H9 (cell line): ENCODE measurements at regions not wholly inside any gene's neighbourhood (a gene's known extent, or its start where the extent isn't known, plus 50 kb on each side); places are given as distances from the start of the nearest gene placed in this dataset.

ENCODE experiments used
- DNase-seq: peaks from one replicate; pipeline ENCODE4 v3.0.0-alpha.2; 2017
- H2AFZ ChIP-seq: one replicate; pipeline ENCODE4 v1.6.1; 2013; ENCODE audit warnings: mild to moderate bottlenecking, low read length, control low read depth, moderate library complexity
- H2AK5ac ChIP-seq: 2 replicates; pipeline ENCODE4 v1.6.1; 2013; ENCODE audit warnings: low read length, control low read depth, mixed read lengths; ENCODE audit not compliant: insufficient read length
- H2BK120ac ChIP-seq: one replicate; pipeline ENCODE4 v1.6.1; 2013; ENCODE audit warnings: low read depth, mild to moderate bottlenecking, low read length, control low read depth, inconsistent platforms; ENCODE audit not compliant: poor library complexity, severe bottlenecking
- H2BK12ac ChIP-seq: 2 replicates; pipeline ENCODE4 v1.6.1; 2013; ENCODE audit warnings: low read length, control low read depth, mixed read lengths, low read depth; ENCODE audit not compliant: insufficient read length
- H2BK15ac ChIP-seq: 2 replicates; pipeline ENCODE4 v1.6.1; 2013; ENCODE audit warnings: low read depth, low read length, control low read depth
- H2BK20ac ChIP-seq: one replicate; pipeline ENCODE4 v1.6.1; 2013; ENCODE audit warnings: low read depth, mild to moderate bottlenecking, low read length, control low read depth, inconsistent platforms; ENCODE audit not compliant: poor library complexity, severe bottlenecking
- H2BK5ac ChIP-seq: 2 replicates; pipeline ENCODE4 v1.6.1; 2013; ENCODE audit warnings: low read length, control low read depth, mixed read lengths; ENCODE audit not compliant: insufficient read length
- H3K14ac ChIP-seq: 2 replicates; pipeline ENCODE4 v1.6.1; 2013; ENCODE audit warnings: low read length, control low read depth; ENCODE audit not compliant: insufficient read depth
- H3K18ac ChIP-seq: 2 replicates; pipeline ENCODE4 v1.6.1; 2013; ENCODE audit warnings: low read depth, mild to moderate bottlenecking, mixed read lengths, low read length, control low read depth; ENCODE audit not compliant: insufficient read length
- H3K23ac ChIP-seq: 2 replicates; pipeline ENCODE4 v1.6.1; 2013; ENCODE audit warnings: low read length, control low read depth, mixed read lengths, low read depth; ENCODE audit not compliant: insufficient read length
- H3K23me2 ChIP-seq: 2 replicates; pipeline ENCODE4 v1.6.1; 2013; ENCODE audit warnings: low read depth, mild to moderate bottlenecking, mixed read lengths, low read length, control low read depth; ENCODE audit not compliant: insufficient read length, poor library complexity, severe bottlenecking
- H3K27ac ChIP-seq: 2 replicates; pipeline ENCODE4 v1.5.1; 2013; ENCODE audit warnings: low read length, control low read depth, mixed read lengths, low read depth; ENCODE audit not compliant: insufficient read length
- H3K27me3 ChIP-seq: 2 replicates; pipeline ENCODE4 v1.6.1; 2013; ENCODE audit warnings: low read length, control low read depth, inconsistent platforms; ENCODE audit not compliant: insufficient read depth
- H3K4ac ChIP-seq: 2 replicates; pipeline ENCODE4 v1.6.1; 2013; ENCODE audit warnings: low read depth, mild to moderate bottlenecking, control low read depth, inconsistent platforms, low read length, moderate library complexity
- H3K4me1 ChIP-seq: 2 replicates; pipeline ENCODE4 v1.6.1; 2013; ENCODE audit warnings: low read length, control low read depth, inconsistent platforms; ENCODE audit not compliant: insufficient read depth
- H3K4me2 ChIP-seq: 2 replicates; pipeline ENCODE4 v1.6.1; 2013; ENCODE audit warnings: low read length, control low read depth, mixed read lengths; ENCODE audit not compliant: insufficient read length, insufficient read depth
- H3K56ac ChIP-seq: 2 replicates; pipeline ENCODE4 v1.6.1; 2013; ENCODE audit warnings: low read depth, mild to moderate bottlenecking, mixed read lengths, low read length, control low read depth; ENCODE audit not compliant: insufficient read length
- H3K79me1 ChIP-seq: 2 replicates; pipeline ENCODE4 v1.6.1; 2013; ENCODE audit warnings: low read depth, mild to moderate bottlenecking, moderate library complexity, low read length, control low read depth, inconsistent platforms; ENCODE audit not compliant: insufficient read depth, poor library complexity, severe bottlenecking
- H3K79me2 ChIP-seq: 2 replicates; pipeline ENCODE4 v1.6.1; 2013; ENCODE audit warnings: low read length, control low read depth, inconsistent platforms; ENCODE audit not compliant: insufficient read depth
- H3K9ac ChIP-seq: 2 replicates; pipeline ENCODE4 v1.6.1; 2013; ENCODE audit warnings: low read length, control low read depth, mixed read lengths; ENCODE audit not compliant: insufficient read length; ENCODE audit errors: extremely low read depth
- H3K9me3 ChIP-seq: one replicate; pipeline ENCODE4 v1.6.1; 2013; ENCODE audit warnings: low read depth, low read length, inconsistent platforms; ENCODE audit not compliant: control insufficient read depth
- H3T11ph ChIP-seq: one replicate; pipeline ENCODE4 v1.6.1; 2013; ENCODE audit warnings: mild to moderate bottlenecking, low read length, control low read depth, inconsistent platforms
- H4K20me1 ChIP-seq: one replicate; pipeline ENCODE4 v1.6.1; 2013; ENCODE audit not compliant: control insufficient read depth, insufficient read length, insufficient read depth
- H4K5ac ChIP-seq: 2 replicates; pipeline ENCODE4 v1.6.1; 2013; ENCODE audit warnings: low read depth, mild to moderate bottlenecking, mixed read lengths, low read length, control low read depth; ENCODE audit not compliant: insufficient read length
- H4K8ac ChIP-seq: replicated peaks from 2 replicates; pipeline ENCODE4 v1.6.1; 2013; ENCODE audit warnings: low read length, control low read depth, mixed read lengths, low read depth; ENCODE audit not compliant: insufficient read length
- H4K91ac ChIP-seq: 2 replicates; pipeline ENCODE4 v1.6.1; 2013; ENCODE audit warnings: low read depth, mild to moderate bottlenecking, moderate library complexity, mixed read lengths, low read length, control low read depth; ENCODE audit not compliant: insufficient read length
- H3K27ac Mint-ChIP-seq, 3 experiments: 2 replicates in 2 of 3; 3 replicates in 1 of 3; pipeline ENCODE4 v1.8.0; 2020 to 2021; ENCODE audit warnings: mixed read lengths in 3 of 3, mild to moderate bottlenecking in 1 of 3, moderate library complexity in 1 of 3
- H3K27me3 Mint-ChIP-seq: 2 replicates; pipeline ENCODE4 v1.8.0; 2021; ENCODE audit warnings: low read depth, mild to moderate bottlenecking, moderate library complexity, mixed read lengths
- H3K36me3 Mint-ChIP-seq, 3 experiments: 2 replicates in 2 of 3; 3 replicates in 1 of 3; pipeline ENCODE4 v1.8.0; 2020 to 2021; ENCODE audit warnings: low read depth in 3 of 3, mixed read lengths in 3 of 3; ENCODE audit not compliant: insufficient read depth in 1 of 3
- H3K4me1 Mint-ChIP-seq, 2 experiments: 2 replicates each; pipeline ENCODE4 v1.8.0; 2020; ENCODE audit warnings: mixed read lengths in 2 of 2
- H3K4me3 Mint-ChIP-seq, 2 experiments: 2 replicates in 1 of 2; 3 replicates in 1 of 2; pipeline ENCODE4 v1.8.0; 2020 to 2021; ENCODE audit warnings: mild to moderate bottlenecking in 2 of 2, mixed read lengths in 2 of 2, moderate library complexity in 1 of 2
- H3K9me3 Mint-ChIP-seq, 2 experiments: 2 replicates in 1 of 2; 3 replicates in 1 of 2; pipeline ENCODE4 v1.8.0; 2020; ENCODE audit warnings: mild to moderate bottlenecking in 2 of 2, mixed read lengths in 2 of 2, moderate library complexity in 1 of 2
- WGBS: extraction: QIAGEN DNeasy Blood & Tissue Kit; methylation state at CpG from one replicate; pipeline ENCODE4 v1.1.7; 2013; ENCODE audit warnings: missing lambda C conversion rate, low lambda C conversion rate, mixed read lengths; ENCODE audit not compliant: insufficient read length; ENCODE audit errors: extremely low coverage; 5-methylcytosine and 5-hydroxymethylcytosine counted together
- TF ChIP-seq, protein P1 (sequence below): fragments of 200-600 bp; sonication (generic); conservative IDR thresholded peaks from 3 replicates; pipeline ENCODE4 v1.8.0; 2021; ENCODE audit warnings: antibody characterized with exemption, mild to moderate bottlenecking

DNA sequence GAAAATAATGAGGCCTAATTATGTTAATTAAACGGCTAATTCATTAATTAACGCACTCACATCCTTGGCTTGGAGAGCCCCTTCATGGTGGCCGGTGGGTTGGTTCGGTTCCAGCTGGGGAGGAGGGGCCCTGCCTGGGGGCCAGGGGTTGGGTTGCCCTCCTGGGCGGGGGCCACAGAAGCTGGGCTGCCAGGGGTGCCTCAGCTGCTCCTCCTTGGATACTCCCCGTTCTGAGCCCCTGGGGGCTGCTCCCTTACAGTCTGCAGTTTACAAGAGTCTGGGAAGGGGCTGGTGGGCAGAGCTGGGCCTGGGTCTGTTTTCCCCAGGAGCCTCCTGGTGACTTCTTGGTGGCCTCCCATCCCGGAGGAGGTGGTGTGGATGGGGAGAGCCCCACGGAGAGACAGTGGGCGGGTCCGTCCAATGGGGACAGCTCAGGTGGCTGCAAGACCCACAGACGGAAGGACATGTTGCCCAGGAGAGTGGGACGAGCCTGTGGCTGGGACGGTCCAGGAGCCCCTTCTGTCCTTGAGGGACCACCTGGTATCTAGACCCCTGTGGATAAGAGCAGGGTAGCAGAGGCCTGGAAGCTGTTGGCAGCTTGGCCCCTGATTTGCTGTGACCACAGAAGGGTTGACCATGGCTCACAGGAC, 277.5 kb downstream of the PBX3 start:
- no CpG with 5 or more reads among the region's 13 CpGs for WGBS
- Histone ChIP-seq H2AFZ (no peak overlapping the region), H2BK20ac (no peak overlapping the region), H3T11ph (no peak overlapping the region), H3K14ac (no peak overlapping the region), H3K23me2 (no peaks in the 10 kb centered on the region), H3K27ac (no peak overlapping the region), H4K5ac (no peak overlapping the region), H2AK5ac (no peak overlapping the region), H4K20me1 (no peaks in the 10 kb centered on the region), H3K79me2 (no peaks in the 10 kb centered on the region), H4K8ac (no peak overlapping the region), H2BK15ac (no peak overlapping the region), H3K9ac (no peak overlapping the region), H3K56ac (no peak overlapping the region), H3K4me2 (no peak overlapping the region), H2BK5ac (no peak overlapping the region), H3K79me1 (no peaks in the 10 kb centered on the region), H2BK120ac (no peak overlapping the region), H2BK12ac (no peak overlapping the region), H3K18ac (no peak overlapping the region), H3K23ac (no peak overlapping the region), H3K4me1 (no peaks in the 10 kb centered on the region), H4K91ac (no peak overlapping the region), H3K4ac (no peak overlapping the region), H3K9me3 (no peaks in the 10 kb centered on the region), H3K27me3 (no peaks in the 10 kb centered on the region)
- Mint-ChIP-seq H3K36me3 (no peaks in the 10 kb centered on the region; a peak in 1 of 7 replicates), H3K9me3 (peaks cover 0 to 2% of the 10 kb centered on the region in 2 experiments; a peak in 2 of 5 replicates), H3K4me3 (no peak overlapping the region), H3K27me3 (no peaks in the 10 kb centered on the region; the same call in 1 of the 2 replicates), H3K27ac (no peak overlapping the region; a peak in 1 of 7 replicates), H3K4me1 (peaks cover 3 to 4% of the 10 kb centered on the region in 2 experiments; a peak in 1 of 4 replicates)
- no peak for DNase-seq
- TF ChIP-seq, protein P1, sequence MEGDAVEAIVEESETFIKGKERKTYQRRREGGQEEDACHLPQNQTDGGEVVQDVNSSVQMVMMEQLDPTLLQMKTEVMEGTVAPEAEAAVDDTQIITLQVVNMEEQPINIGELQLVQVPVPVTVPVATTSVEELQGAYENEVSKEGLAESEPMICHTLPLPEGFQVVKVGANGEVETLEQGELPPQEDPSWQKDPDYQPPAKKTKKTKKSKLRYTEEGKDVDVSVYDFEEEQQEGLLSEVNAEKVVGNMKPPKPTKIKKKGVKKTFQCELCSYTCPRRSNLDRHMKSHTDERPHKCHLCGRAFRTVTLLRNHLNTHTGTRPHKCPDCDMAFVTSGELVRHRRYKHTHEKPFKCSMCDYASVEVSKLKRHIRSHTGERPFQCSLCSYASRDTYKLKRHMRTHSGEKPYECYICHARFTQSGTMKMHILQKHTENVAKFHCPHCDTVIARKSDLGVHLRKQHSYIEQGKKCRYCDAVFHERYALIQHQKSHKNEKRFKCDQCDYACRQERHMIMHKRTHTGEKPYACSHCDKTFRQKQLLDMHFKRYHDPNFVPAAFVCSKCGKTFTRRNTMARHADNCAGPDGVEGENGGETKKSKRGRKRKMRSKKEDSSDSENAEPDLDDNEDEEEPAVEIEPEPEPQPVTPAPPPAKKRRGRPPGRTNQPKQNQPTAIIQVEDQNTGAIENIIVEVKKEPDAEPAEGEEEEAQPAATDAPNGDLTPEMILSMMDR = no peak
